ENCODE measurements at regions not wholly inside any gene's neighbourhood (a gene's known extent, or its start where the extent isn't known, plus 50 kb on each side); places are given as distances from the start of the nearest gene placed in this dataset.

DNA sequence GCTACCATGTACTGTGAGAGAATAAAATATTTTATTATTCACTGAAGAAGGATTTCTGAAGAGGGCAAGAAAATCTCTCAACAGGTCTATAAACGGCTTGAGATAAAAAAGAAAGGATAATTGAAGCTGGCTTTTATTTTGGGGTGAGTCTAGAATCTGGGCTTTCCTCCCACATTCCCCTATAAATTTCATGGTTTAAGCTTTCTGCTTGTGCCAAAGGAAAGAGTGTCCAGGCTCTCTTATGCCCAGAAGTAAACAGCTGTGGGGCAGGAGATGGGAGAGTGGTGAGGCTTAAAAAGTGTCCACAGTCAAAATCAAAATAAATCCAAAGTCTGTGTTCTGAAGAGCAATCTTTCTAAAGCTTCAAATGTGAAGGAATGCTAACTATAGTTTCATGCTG is 942.2 kb upstream of the MIR17HG start:
- TF ChIP-seq, protein P1, sequence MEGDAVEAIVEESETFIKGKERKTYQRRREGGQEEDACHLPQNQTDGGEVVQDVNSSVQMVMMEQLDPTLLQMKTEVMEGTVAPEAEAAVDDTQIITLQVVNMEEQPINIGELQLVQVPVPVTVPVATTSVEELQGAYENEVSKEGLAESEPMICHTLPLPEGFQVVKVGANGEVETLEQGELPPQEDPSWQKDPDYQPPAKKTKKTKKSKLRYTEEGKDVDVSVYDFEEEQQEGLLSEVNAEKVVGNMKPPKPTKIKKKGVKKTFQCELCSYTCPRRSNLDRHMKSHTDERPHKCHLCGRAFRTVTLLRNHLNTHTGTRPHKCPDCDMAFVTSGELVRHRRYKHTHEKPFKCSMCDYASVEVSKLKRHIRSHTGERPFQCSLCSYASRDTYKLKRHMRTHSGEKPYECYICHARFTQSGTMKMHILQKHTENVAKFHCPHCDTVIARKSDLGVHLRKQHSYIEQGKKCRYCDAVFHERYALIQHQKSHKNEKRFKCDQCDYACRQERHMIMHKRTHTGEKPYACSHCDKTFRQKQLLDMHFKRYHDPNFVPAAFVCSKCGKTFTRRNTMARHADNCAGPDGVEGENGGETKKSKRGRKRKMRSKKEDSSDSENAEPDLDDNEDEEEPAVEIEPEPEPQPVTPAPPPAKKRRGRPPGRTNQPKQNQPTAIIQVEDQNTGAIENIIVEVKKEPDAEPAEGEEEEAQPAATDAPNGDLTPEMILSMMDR (IDR thresholded peaks at IDR 0.05; ENCODE audit: low read depth, low read length, missing input control) = no peak
- no peak for TF ChIP-seq GABPA (IDR thresholded peaks at IDR 0.05 in 1 of 2, conservative IDR thresholded peaks at IDR 0.05 in 1 of 2)

All from liver (tissue), 3 donors.